Astrocyte of the cerebellum (primary cell): ENCODE measurements at regions not wholly inside any gene's neighbourhood (a gene's known extent, or its start where the extent isn't known, plus 50 kb on each side); places are given as distances from the start of the nearest gene placed in this dataset.

Source experiments
- DNase-seq: peaks from one replicate; pipeline ENCODE4 v3.0.0-alpha.2; 2011; ENCODE audit warnings: low read depth
- H3K4me3 ChIP-seq: 2 replicates; pipeline ENCODE4 v1.5.1; 2011; ENCODE audit warnings: mild to moderate bottlenecking, low read depth, low read length, moderate library complexity
- in situ Hi-C: cut with HindIII; loops from 2 replicates; pipeline ENCODE4 v1.10.0; 2017; ENCODE audit warnings: low sequenced_read_pairs
- TF ChIP-seq, protein P1 (sequence below): IDR thresholded peaks from 2 replicates; pipeline ENCODE4 v1.5.1; 2012; ENCODE audit warnings: low read length, low read depth, moderate library complexity, mild to moderate bottlenecking; ENCODE audit errors: missing control alignments

DNA sequence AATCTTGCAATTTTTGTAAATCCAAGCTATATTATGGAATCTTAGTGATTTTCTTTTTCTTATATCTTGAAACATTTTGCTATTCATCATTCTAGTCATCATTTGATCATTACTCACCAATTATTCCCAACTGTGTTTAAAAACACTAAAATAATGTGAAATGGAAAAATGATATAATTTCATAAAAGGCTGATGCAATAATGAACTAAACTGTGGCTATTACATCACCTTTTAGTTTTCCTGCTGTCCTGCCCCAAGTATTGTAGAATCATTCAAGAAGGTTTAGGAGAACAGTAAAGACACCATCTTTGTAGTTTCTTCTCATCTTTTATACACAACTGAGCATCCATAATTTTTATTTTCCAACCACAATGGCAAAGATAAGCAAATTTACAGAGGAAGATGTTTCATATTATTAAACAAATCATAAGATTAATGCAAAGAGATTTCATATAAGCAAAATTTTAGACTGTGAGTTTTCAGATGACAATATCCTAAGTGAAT, 431.0 kb upstream of the SLC30A5 start:
- in situ Hi-C loops = no loop called here
- DNase-seq = no peak
- H3K4me3 ChIP-seq = no peak overlapping the region
- TF ChIP-seq, protein P1, sequence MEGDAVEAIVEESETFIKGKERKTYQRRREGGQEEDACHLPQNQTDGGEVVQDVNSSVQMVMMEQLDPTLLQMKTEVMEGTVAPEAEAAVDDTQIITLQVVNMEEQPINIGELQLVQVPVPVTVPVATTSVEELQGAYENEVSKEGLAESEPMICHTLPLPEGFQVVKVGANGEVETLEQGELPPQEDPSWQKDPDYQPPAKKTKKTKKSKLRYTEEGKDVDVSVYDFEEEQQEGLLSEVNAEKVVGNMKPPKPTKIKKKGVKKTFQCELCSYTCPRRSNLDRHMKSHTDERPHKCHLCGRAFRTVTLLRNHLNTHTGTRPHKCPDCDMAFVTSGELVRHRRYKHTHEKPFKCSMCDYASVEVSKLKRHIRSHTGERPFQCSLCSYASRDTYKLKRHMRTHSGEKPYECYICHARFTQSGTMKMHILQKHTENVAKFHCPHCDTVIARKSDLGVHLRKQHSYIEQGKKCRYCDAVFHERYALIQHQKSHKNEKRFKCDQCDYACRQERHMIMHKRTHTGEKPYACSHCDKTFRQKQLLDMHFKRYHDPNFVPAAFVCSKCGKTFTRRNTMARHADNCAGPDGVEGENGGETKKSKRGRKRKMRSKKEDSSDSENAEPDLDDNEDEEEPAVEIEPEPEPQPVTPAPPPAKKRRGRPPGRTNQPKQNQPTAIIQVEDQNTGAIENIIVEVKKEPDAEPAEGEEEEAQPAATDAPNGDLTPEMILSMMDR = no peak

DNA sequence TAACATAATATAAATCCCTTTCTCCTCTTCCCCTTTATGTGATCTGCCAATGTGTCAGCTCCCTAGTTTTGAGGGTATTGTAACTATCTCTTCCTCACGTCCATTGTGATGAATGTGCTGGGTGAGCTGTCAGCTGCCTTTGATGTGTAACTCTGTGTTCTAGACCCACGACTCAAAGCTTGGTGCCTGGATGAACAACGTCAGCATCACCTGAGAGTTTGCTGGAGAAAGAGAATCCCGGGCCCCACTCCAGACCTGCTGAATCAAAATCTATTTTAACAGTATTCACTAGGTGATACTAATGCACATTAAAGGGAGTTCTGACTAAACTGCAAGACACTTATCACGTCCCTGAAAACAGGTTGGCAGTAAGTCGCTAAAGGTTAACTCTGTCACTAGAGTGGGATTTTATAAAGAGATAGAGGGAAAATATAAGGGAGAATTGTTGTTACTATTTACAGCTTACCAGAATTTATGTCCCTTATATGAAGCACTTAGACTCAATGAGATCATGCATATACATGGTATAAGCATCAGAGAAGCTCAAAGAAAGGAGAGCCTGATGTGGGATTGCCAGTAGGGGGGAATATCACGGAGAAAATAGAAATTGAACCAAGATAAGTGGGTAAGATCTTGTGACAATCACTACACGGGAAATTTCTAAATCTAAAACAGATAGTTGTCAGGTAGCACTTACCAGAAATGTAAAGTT, 423.8 kb upstream of the SLC30A5 start:
- in situ Hi-C loops = no loop called here
- TF ChIP-seq, protein P1 = no peak
- DNase-seq = no peak

DNA sequence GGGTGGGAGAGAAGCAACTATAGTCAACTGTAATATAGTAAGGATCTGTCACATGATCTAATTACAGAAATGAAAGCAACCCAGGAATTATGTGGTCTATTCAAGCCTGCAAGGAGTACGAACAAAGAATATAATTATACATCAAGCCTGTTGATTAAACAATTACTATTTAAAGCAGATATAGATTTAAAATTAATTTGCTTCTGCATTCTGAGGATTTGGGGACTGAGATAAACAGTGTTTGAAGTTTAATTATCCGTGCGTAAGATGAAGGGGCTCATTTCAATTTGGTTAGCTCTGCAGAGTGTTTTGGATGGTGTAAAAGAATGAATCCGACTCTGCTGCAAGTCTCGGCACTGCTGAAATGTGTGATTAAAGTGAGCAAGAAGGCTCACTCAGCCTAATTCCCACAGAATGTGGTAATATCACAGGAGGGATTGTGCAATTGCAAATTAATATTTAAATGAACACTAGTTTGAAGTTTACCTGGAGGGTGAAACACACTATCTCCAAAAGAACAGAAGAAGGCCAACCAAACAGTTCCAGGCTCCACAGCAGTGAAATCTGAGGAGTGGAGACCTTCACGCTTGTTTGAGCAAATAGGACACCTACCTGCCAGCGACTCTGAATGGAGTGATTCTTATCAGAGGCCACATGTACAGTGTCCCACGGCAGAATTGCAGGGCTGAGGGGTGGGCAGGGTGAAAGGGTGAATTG, 420.6 kb upstream of the SLC30A5 start:
- TF ChIP-seq, protein P1 = no peak
- in situ Hi-C loops = no loop called here
- no peak for DNase-seq
- H3K4me3 ChIP-seq = no peak overlapping the region

More for the DNA sequence above, 423.8 kb upstream of the SLC30A5 start:
- H3K4me3 ChIP-seq = no peak overlapping the region

DNA sequence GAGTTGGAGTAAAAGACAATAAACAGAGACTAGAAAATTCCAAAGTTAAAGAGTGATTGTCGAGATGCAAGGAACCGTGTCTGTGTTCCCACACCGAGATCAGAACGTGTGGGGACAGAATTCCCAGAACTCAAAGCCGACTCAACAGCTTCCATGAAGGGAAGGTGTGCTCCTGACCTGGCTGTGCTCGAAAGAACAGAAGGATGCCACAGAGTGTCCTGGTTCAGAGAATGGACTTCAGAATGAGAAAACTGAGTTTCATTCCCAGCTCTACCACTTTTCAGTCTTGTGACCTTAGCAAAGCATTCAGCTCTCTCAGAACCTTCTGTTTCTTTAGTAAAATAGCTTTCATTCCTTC, 420.0 kb upstream of the SLC30A5 start:
- DNase-seq = no peak
- no peak overlapping the region for H3K4me3 ChIP-seq
- in situ Hi-C loops = no loop called here
- TF ChIP-seq, protein P1 = no peak

DNA sequence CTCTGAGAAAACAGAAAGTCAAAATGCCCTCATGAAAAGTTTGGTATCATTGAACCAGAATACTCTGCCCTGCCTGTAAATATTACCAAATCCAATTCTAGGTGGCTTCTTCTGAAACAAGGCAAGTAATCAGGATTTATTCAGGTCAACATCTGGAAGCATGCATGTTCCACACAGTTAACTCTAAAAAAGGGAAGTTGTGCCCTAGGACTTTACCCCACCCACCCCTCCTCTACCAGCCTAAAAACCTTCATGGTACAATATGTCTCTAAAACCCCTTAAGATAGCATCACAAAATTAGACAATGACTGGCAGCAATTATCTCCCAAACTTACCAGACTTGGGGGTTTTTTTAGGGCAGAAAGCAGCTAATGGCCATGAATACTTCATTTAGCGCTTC, 414.8 kb upstream of the SLC30A5 start:
- in situ Hi-C loops = no loop called here
- TF ChIP-seq, protein P1 = no peak
- no peak for DNase-seq
- no peak overlapping the region for H3K4me3 ChIP-seq

DNA sequence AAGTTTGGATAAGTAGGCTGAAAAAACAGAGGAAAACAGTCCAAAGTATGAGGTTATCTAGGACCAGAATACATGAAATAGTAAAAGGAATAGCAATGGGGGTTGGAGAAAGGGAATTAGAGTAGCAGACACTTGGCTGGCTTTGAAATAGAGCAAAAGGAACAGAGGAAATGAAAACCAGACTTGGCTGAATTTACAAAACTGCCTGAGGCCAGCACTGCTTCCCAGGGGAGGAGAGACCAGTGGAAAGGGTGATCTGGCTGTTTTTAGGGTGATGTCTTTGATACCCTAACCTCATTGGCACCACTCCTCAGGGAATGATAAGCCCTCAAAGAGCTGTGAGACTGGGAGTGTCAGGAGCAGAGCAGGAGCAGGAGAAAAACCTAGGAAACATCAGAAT, 413.4 kb upstream of the SLC30A5 start:
- in situ Hi-C loops = no loop called here
- no peak for DNase-seq
- TF ChIP-seq, protein P1 = no peak
- H3K4me3 ChIP-seq = no peak overlapping the region
